ENCODE measurements at regions not wholly inside any gene's neighbourhood (a gene's known extent, or its start where the extent isn't known, plus 50 kb on each side); places are given as distances from the start of the nearest gene placed in this dataset.

- Histone ChIP-seq H3K9me3 (ENCODE audit: control insufficient read depth, insufficient read depth, low read length) (no peaks in the 10 kb centered on the region), H3F3A (ENCODE audit: control insufficient read depth, insufficient read depth) (no peaks in the 10 kb centered on the region), H3K4me1 (ENCODE audit: control insufficient read depth, low read length) (no peaks in the 10 kb centered on the region), H3K4me2 (ENCODE audit: low read length) (no peak overlapping the region), H3K36me3 (ENCODE audit: control insufficient read depth, low read length) (no peaks in the 10 kb centered on the region), H4K20me1 (ENCODE audit: control insufficient read depth, insufficient read depth, low read depth, low read length) (no peaks in the 10 kb centered on the region), H3K27me3 (ENCODE audit: control insufficient read depth, low read length) (no peaks in the 10 kb centered on the region), H3K4me3 (ENCODE audit: low read length) (no peak overlapping the region), H3K27ac (ENCODE audit: low read depth, low read length) (no peak overlapping the region), H3K9me2 (replicated peaks; ENCODE audit: control insufficient read depth, low read length) (no peaks in the 10 kb centered on the region; the same call in 1 of the 2 replicates), H3K79me2 (ENCODE audit: control insufficient read depth, low read length) (no peaks in the 10 kb centered on the region)
- TF ChIP-seq EZH2phosphoT487 (IDR thresholded peaks at IDR 0.05; ENCODE audit: borderline replicate concordance, low read length) (no peak), CTCF (IDR thresholded peaks at IDR 0.05; ENCODE audit: low read depth, low read length, poor library complexity, severe bottlenecking) (no peak)
These were observed 519.2 kb upstream of the AGTR1 start for GRCh38 chr3:148178503-148178902.

GRCh38 chr3:148184798-148185197 is 512.9 kb upstream of the AGTR1 start:
- Histone ChIP-seq H3K4me3 (ENCODE audit: low read length) (no peak overlapping the region), H3K4me2 (ENCODE audit: low read length) (no peak overlapping the region), H3K4me1 (ENCODE audit: control insufficient read depth, low read length) (no peaks in the 10 kb centered on the region), H3K9me2 (replicated peaks; ENCODE audit: control insufficient read depth, low read length) (no peaks in the 10 kb centered on the region), H4K20me1 (ENCODE audit: control insufficient read depth, insufficient read depth, low read depth, low read length) (no peaks in the 10 kb centered on the region), H3F3A (ENCODE audit: control insufficient read depth, insufficient read depth) (no peaks in the 10 kb centered on the region), H3K79me2 (ENCODE audit: control insufficient read depth, low read length) (no peaks in the 10 kb centered on the region), H3K36me3 (ENCODE audit: control insufficient read depth, low read length) (no peaks in the 10 kb centered on the region), H3K27me3 (ENCODE audit: control insufficient read depth, low read length) (no peaks in the 10 kb centered on the region), H3K27ac (ENCODE audit: low read depth, low read length) (no peak overlapping the region), H3K9me3 (ENCODE audit: control insufficient read depth, insufficient read depth, low read length) (no peaks in the 10 kb centered on the region)
- TF ChIP-seq EZH2phosphoT487 (IDR thresholded peaks at IDR 0.05; ENCODE audit: borderline replicate concordance, low read length) (no peak), CTCF (IDR thresholded peaks at IDR 0.05; ENCODE audit: low read depth, low read length, poor library complexity, severe bottlenecking) (no peak)

GRCh38 chr3:148186881-148187280 is 510.8 kb upstream of the AGTR1 start:
- Histone ChIP-seq H3K36me3 (ENCODE audit: control insufficient read depth, low read length) (no peaks in the 10 kb centered on the region), H3K4me1 (ENCODE audit: control insufficient read depth, low read length) (no peaks in the 10 kb centered on the region), H3K27ac (ENCODE audit: low read depth, low read length) (no peak overlapping the region), H3K79me2 (ENCODE audit: control insufficient read depth, low read length) (no peaks in the 10 kb centered on the region), H4K20me1 (ENCODE audit: control insufficient read depth, insufficient read depth, low read depth, low read length) (no peaks in the 10 kb centered on the region), H3K4me3 (ENCODE audit: low read length) (no peak overlapping the region), H3F3A (ENCODE audit: control insufficient read depth, insufficient read depth) (no peaks in the 10 kb centered on the region), H3K9me2 (replicated peaks; ENCODE audit: control insufficient read depth, low read length) (no peaks in the 10 kb centered on the region), H3K9me3 (ENCODE audit: control insufficient read depth, insufficient read depth, low read length) (no peaks in the 10 kb centered on the region), H3K27me3 (ENCODE audit: control insufficient read depth, low read length) (no peaks in the 10 kb centered on the region), H3K4me2 (ENCODE audit: low read length) (no peak overlapping the region)
- TF ChIP-seq EZH2phosphoT487 (IDR thresholded peaks at IDR 0.05; ENCODE audit: borderline replicate concordance, low read length) (no peak), CTCF (IDR thresholded peaks at IDR 0.05; ENCODE audit: low read depth, low read length, poor library complexity, severe bottlenecking) (no peak)

- Histone ChIP-seq H3K27ac (ENCODE audit: low read depth, low read length) (no peak overlapping the region), H3K9me3 (ENCODE audit: control insufficient read depth, insufficient read depth, low read length) (no peaks in the 10 kb centered on the region), H3K36me3 (ENCODE audit: control insufficient read depth, low read length) (no peaks in the 10 kb centered on the region), H3K4me2 (ENCODE audit: low read length) (no peak overlapping the region), H3F3A (ENCODE audit: control insufficient read depth, insufficient read depth) (no peaks in the 10 kb centered on the region), H4K20me1 (ENCODE audit: control insufficient read depth, insufficient read depth, low read depth, low read length) (no peaks in the 10 kb centered on the region), H3K79me2 (ENCODE audit: control insufficient read depth, low read length) (no peaks in the 10 kb centered on the region), H3K4me3 (ENCODE audit: low read length) (no peak overlapping the region), H3K9me2 (replicated peaks; ENCODE audit: control insufficient read depth, low read length) (no peaks in the 10 kb centered on the region), H3K4me1 (ENCODE audit: control insufficient read depth, low read length) (no peaks in the 10 kb centered on the region), H3K27me3 (ENCODE audit: control insufficient read depth, low read length) (no peaks in the 10 kb centered on the region)
- TF ChIP-seq EZH2phosphoT487 (IDR thresholded peaks at IDR 0.05; ENCODE audit: borderline replicate concordance, low read length): no peak
- no peak for TF ChIP-seq CTCF (IDR thresholded peaks at IDR 0.05; ENCODE audit: low read depth, low read length, poor library complexity, severe bottlenecking)
These were observed 510.4 kb upstream of the AGTR1 start for GRCh38 chr3:148187296-148187695.
